ENCODE measurements at regions not wholly inside any gene's neighbourhood (a gene's known extent, or its start where the extent isn't known, plus 50 kb on each side); places are given as distances from the start of the nearest gene placed in this dataset.

- no peak overlapping the region for H3K4me3 ChIP-seq (ENCODE audit: low read depth, low read length, poor library complexity, severe bottlenecking)
- no peaks in the 10 kb centered on the region for H3K79me2 ChIP-seq (ENCODE audit: insufficient read depth, low read length)
- no peaks in the 10 kb centered on the region for H3F3A ChIP-seq (ENCODE audit: insufficient read depth, low read length)
- no peak overlapping the region for H3K4me2 ChIP-seq (ENCODE audit: low read length)
- H3K27me3 ChIP-seq (ENCODE audit: insufficient read depth, low read length), result no peaks in the 10 kb centered on the region
- TF ChIP-seq CTCF (IDR thresholded peaks at IDR 0.05; ENCODE audit: low read length) (no peak), EZH2 (IDR thresholded peaks at IDR 0.05; ENCODE audit: borderline replicate concordance, low read length) (no peak)
- no peak overlapping the region for H3K27ac ChIP-seq (ENCODE audit: low read depth, low read length, poor library complexity, severe bottlenecking)
- no peaks in the 10 kb centered on the region for H4K20me1 ChIP-seq (ENCODE audit: insufficient read depth, low read length)
- H3K9me3 ChIP-seq (ENCODE audit: low read length), result no peaks in the 10 kb centered on the region
- H3K4me1 ChIP-seq (ENCODE audit: insufficient read depth, low read length, severe bottlenecking), result no peaks in the 10 kb centered on the region
- no peak overlapping the region for H3K9ac ChIP-seq (ENCODE audit: low read length)
- H3K9me2 ChIP-seq (ENCODE audit: low read depth, low read length), result no peaks in the 10 kb centered on the region
- H2AFZ ChIP-seq (ENCODE audit: low read length), result no peak overlapping the region
- no peaks in the 10 kb centered on the region for H3K36me3 ChIP-seq (ENCODE audit: insufficient read depth, low read length)
Measured at GRCh38 chr17:54524501-54524900, 376.2 kb upstream of the TOM1L1 start.

- Histone ChIP-seq H3K9ac (ENCODE audit: low read length) (no peak overlapping the region), H3K4me3 (ENCODE audit: low read depth, low read length, poor library complexity, severe bottlenecking) (no peak overlapping the region), H3K27me3 (ENCODE audit: insufficient read depth, low read length) (no peaks in the 10 kb centered on the region), H3F3A (ENCODE audit: insufficient read depth, low read length) (no peaks in the 10 kb centered on the region), H3K27ac (ENCODE audit: low read depth, low read length, poor library complexity, severe bottlenecking) (no peak overlapping the region), H3K36me3 (ENCODE audit: insufficient read depth, low read length) (no peaks in the 10 kb centered on the region), H3K9me2 (ENCODE audit: low read depth, low read length) (no peaks in the 10 kb centered on the region), H3K4me2 (ENCODE audit: low read length) (no peak overlapping the region), H3K4me1 (ENCODE audit: insufficient read depth, low read length, severe bottlenecking) (no peaks in the 10 kb centered on the region), H3K9me3 (ENCODE audit: low read length) (no peaks in the 10 kb centered on the region), H4K20me1 (ENCODE audit: insufficient read depth, low read length) (no peaks in the 10 kb centered on the region), H2AFZ (ENCODE audit: low read length) (no peak overlapping the region), H3K79me2 (ENCODE audit: insufficient read depth, low read length) (no peaks in the 10 kb centered on the region)
- TF ChIP-seq CTCF (IDR thresholded peaks at IDR 0.05; ENCODE audit: low read length) (no peak), EZH2 (IDR thresholded peaks at IDR 0.05; ENCODE audit: borderline replicate concordance, low read length) (no peak)
Measured at GRCh38 chr17:54527941-54528340, 372.7 kb upstream of the TOM1L1 start.

- no peaks in the 10 kb centered on the region for H3K9me2 ChIP-seq (ENCODE audit: low read depth, low read length)
- no peak overlapping the region for H3K9ac ChIP-seq (ENCODE audit: low read length)
- no peak overlapping the region for H3K27ac ChIP-seq (ENCODE audit: low read depth, low read length, poor library complexity, severe bottlenecking)
- no peaks in the 10 kb centered on the region for H3K4me1 ChIP-seq (ENCODE audit: insufficient read depth, low read length, severe bottlenecking)
- no peak overlapping the region for H3K4me2 ChIP-seq (ENCODE audit: low read length)
- no peak overlapping the region for H2AFZ ChIP-seq (ENCODE audit: low read length)
- H3K79me2 ChIP-seq (ENCODE audit: insufficient read depth, low read length), result no peaks in the 10 kb centered on the region
- no peaks in the 10 kb centered on the region for H3K9me3 ChIP-seq (ENCODE audit: low read length)
- TF ChIP-seq CTCF (IDR thresholded peaks at IDR 0.05; ENCODE audit: low read length), result no peak
- no peak for TF ChIP-seq EZH2 (IDR thresholded peaks at IDR 0.05; ENCODE audit: borderline replicate concordance, low read length)
- no peaks in the 10 kb centered on the region for H3F3A ChIP-seq (ENCODE audit: insufficient read depth, low read length)
- no peaks in the 10 kb centered on the region for H4K20me1 ChIP-seq (ENCODE audit: insufficient read depth, low read length)
- no peaks in the 10 kb centered on the region for H3K36me3 ChIP-seq (ENCODE audit: insufficient read depth, low read length)
- no peaks in the 10 kb centered on the region for H3K27me3 ChIP-seq (ENCODE audit: insufficient read depth, low read length)
- H3K4me3 ChIP-seq (ENCODE audit: low read depth, low read length, poor library complexity, severe bottlenecking), result no peak overlapping the region
Measured at GRCh38 chr17:54530398-54530797, 370.3 kb upstream of the TOM1L1 start.

All from OCI-LY1 (cell line).